ENCODE measurements at regions not wholly inside any gene's neighbourhood (a gene's known extent, or its start where the extent isn't known, plus 50 kb on each side); places are given as distances from the start of the nearest gene placed in this dataset.

DNA sequence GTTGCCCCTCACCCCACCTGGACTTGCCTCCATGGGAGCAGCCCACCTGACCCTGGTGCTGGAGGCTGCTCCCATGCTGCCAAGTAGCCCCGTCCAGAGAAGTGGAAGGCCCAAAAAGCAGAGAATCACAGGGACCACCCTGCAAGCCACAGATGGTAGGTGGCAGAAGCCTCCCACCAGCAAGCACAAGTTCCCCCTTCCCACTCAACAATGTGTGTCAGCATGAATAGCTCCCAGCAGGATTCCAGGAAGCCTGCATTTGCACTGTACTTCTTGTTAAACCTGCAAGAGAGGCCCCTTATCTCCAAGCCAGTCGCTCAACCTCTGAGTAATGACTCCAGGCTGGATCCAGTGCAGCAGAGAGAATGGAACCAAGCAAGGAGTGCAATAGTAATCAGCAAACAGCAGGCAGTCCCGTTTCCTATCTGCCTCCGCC is 180.8 kb upstream of the CST7 start:
- H3K4me1 ChIP-seq (ENCODE audit: control insufficient read depth, insufficient read depth, low read length): peaks cover 6% of the 10 kb centered on the region
- no peak overlapping the region for H3K4me3 ChIP-seq (ENCODE audit: low read length)
- 81% methylated on average over 4 of the region's 4 CpGs for WGBS (ENCODE audit: insufficient coverage)
- Mint-ChIP-seq H3K9me3 (no peaks in the 10 kb centered on the region), H3K4me1 (peaks cover 5% of the 10 kb centered on the region in 2 donors), H3K27me3 (ENCODE audit: low read depth in 2 of 2) (peaks cover 18 to 24% of the 10 kb centered on the region in 2 donors), H3K27ac (no peak overlapping the region), H3K36me3 (no peaks in the 10 kb centered on the region), H3K4me3 (no peak overlapping the region)
- DNase-seq (no peak), ATAC-seq (no peak)
- no peak for TF ChIP-seq CTCF (IDR thresholded peaks at IDR 0.05)
- H3K9me3 ChIP-seq (ENCODE audit: control insufficient read depth, insufficient read depth, low read length): no peaks in the 10 kb centered on the region
- H3K27me3 ChIP-seq (ENCODE audit: control insufficient read depth, insufficient read depth, low read length): no peaks in the 10 kb centered on the region
- no peaks in the 10 kb centered on the region for H3K36me3 ChIP-seq (ENCODE audit: control insufficient read depth, insufficient read depth, low read length)
- intact Hi-C loops (cut with micrococcal nuclease): no loop called here
- no peak overlapping the region for H3K27ac ChIP-seq (ENCODE audit: low read length)

DNA sequence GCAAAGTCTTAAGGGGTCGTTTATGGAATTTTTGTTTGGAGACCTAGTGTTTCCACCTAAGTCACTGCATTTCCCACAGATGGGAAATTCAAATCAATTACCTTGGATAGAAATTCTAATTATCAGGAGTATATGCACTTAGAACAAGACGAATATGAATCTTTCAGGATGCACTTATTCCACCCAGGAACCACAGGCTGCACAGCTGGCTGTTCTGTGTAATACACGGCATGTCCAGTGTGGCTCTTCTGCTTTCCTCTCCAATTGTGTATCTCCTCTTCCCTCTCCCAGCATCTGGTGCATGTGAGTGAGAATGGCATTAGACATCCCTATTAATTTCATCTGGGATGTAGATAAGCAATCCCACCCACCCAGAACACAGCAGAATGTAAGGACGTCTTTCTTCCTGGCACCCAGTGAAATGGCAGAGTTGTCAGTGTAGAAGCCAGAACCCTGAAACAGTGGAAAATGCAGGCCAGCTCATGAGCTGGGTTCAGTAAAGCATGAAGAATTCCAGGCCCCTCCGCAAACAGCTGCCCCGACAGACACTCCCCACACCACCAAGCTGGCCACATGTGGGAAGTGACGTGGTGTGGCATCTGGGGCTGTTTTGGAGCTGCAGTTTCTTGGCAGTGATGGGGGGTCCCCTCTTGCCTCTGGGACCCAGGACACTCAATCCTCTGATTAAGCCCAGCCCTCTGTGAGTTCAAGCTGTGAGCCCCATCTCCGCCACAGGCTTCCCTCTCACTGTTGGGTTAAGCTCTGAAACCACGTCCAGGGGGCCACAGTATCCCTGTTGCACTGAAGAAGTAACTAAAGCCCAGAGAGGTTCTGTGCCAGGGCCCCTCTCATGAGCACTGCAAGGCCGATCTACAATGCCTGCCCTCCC is 180.1 kb upstream of the CST7 start:
- no peak for TF ChIP-seq CTCF (IDR thresholded peaks at IDR 0.05)
- Mint-ChIP-seq H3K27ac (no peak overlapping the region), H3K36me3 (no peaks in the 10 kb centered on the region), H3K27me3 (ENCODE audit: low read depth in 2 of 2) (peaks cover 19 to 24% of the 10 kb centered on the region in 2 donors), H3K4me1 (no peaks in the 10 kb centered on the region), H3K9me3 (no peaks in the 10 kb centered on the region), H3K4me3 (no peak overlapping the region)
- DNase-seq (peak in 1 of 2 donors; percentile 3), ATAC-seq (no peak)
- no peaks in the 10 kb centered on the region for H3K9me3 ChIP-seq (ENCODE audit: control insufficient read depth, insufficient read depth, low read length)
- intact Hi-C loops (cut with micrococcal nuclease): no loop called here
- no peak overlapping the region for H3K4me3 ChIP-seq (ENCODE audit: low read length)
- 74% methylated on average over 9 of the region's 10 CpGs for WGBS (ENCODE audit: insufficient coverage)
- H3K27me3 ChIP-seq (ENCODE audit: control insufficient read depth, insufficient read depth, low read length): no peaks in the 10 kb centered on the region
- no peak overlapping the region for H3K27ac ChIP-seq (ENCODE audit: low read length)
- no peaks in the 10 kb centered on the region for H3K36me3 ChIP-seq (ENCODE audit: control insufficient read depth, insufficient read depth, low read length)
- no peaks in the 10 kb centered on the region for H3K4me1 ChIP-seq (ENCODE audit: control insufficient read depth, insufficient read depth, low read length)

GRCh38 chr20:24769878-24770627 is 179.0 kb upstream of the CST7 start:
- Mint-ChIP-seq H3K4me3 (no peak overlapping the region), H3K4me1 (no peaks in the 10 kb centered on the region), H3K36me3 (peaks cover 7% of the 10 kb centered on the region), H3K27ac (no peak overlapping the region), H3K27me3 (ENCODE audit: low read depth in 2 of 2) (peaks cover 21 to 28% of the 10 kb centered on the region in 2 donors), H3K9me3 (peaks cover 3 to 6% of the 10 kb centered on the region in 2 donors)
- no peak overlapping the region for H3K27ac ChIP-seq (ENCODE audit: low read length)
- no peak overlapping the region for H3K4me3 ChIP-seq (ENCODE audit: low read length)
- no peak for TF ChIP-seq CTCF (IDR thresholded peaks at IDR 0.05)
- H3K36me3 ChIP-seq (ENCODE audit: control insufficient read depth, insufficient read depth, low read length): no peaks in the 10 kb centered on the region
- intact Hi-C loops (cut with micrococcal nuclease): no loop called here
- ATAC-seq (no peak), DNase-seq (peak in 1 of 2 donors; percentile 10)
- H3K9me3 ChIP-seq (ENCODE audit: control insufficient read depth, insufficient read depth, low read length): no peaks in the 10 kb centered on the region
- H3K4me1 ChIP-seq (ENCODE audit: control insufficient read depth, insufficient read depth, low read length): no peaks in the 10 kb centered on the region
- no peaks in the 10 kb centered on the region for H3K27me3 ChIP-seq (ENCODE audit: control insufficient read depth, insufficient read depth, low read length)
- 87% methylated on average over 18 of the region's 18 CpGs for WGBS (ENCODE audit: insufficient coverage)
